ENCODE measurements at regions not wholly inside any gene's neighbourhood (a gene's known extent, or its start where the extent isn't known, plus 50 kb on each side); places are given as distances from the start of the nearest gene placed in this dataset.

- TF ChIP-seq POLR2A (IDR thresholded peaks at IDR 0.05) (no peak), CTCF (IDR thresholded peaks at IDR 0.05) (no peak), POLR2AphosphoS5 (IDR thresholded peaks at IDR 0.05) (no peak), EP300 (IDR thresholded peaks at IDR 0.05) (no peak)
- H3K4me3 ChIP-seq: no peak overlapping the region
- no peaks in the 10 kb centered on the region for H3K36me3 ChIP-seq
- intact Hi-C loops (cut with DNase I; ENCODE audit: low total_unique reads): no loop called here
- no peaks in the 10 kb centered on the region for H3K4me1 ChIP-seq
- no peaks in the 10 kb centered on the region for H3K27me3 ChIP-seq
- no peak overlapping the region for H3K27ac ChIP-seq
- DNase-seq: no peak
- WGBS, 5 donors: 41 to 73% (median 70%) methylated on average over 1 of the region's 1 CpG
- no peaks in the 10 kb centered on the region for H3K9me3 ChIP-seq
Observed at GRCh38 chr6:102670735-102671134, 1277.2 kb downstream of the GRIK2 start.

GRCh38 chr6:102662851-102663250 is 1269.3 kb downstream of the GRIK2 start:
- no peak overlapping the region for H3K27ac ChIP-seq
- no peak overlapping the region for H3K4me3 ChIP-seq
- TF ChIP-seq EP300 (IDR thresholded peaks at IDR 0.05) (no peak), POLR2AphosphoS5 (IDR thresholded peaks at IDR 0.05) (no peak), CTCF (IDR thresholded peaks at IDR 0.05) (no peak), POLR2A (IDR thresholded peaks at IDR 0.05) (no peak)
- no peak for DNase-seq
- H3K36me3 ChIP-seq: no peaks in the 10 kb centered on the region
- WGBS, 5 donors: 73 to 77% (median 75%) methylated on average over 3 of the region's 3 CpGs
- no peaks in the 10 kb centered on the region for H3K4me1 ChIP-seq
- H3K9me3 ChIP-seq: no peaks in the 10 kb centered on the region
- no peaks in the 10 kb centered on the region for H3K27me3 ChIP-seq
- intact Hi-C loops (cut with DNase I; ENCODE audit: low total_unique reads): no loop called here

GRCh38 chr6:102660303-102660702 is 1266.8 kb downstream of the GRIK2 start:
- no peak for TF ChIP-seq CTCF (IDR thresholded peaks at IDR 0.05)
- no peak for TF ChIP-seq POLR2A (IDR thresholded peaks at IDR 0.05)
- no peak for TF ChIP-seq POLR2AphosphoS5 (IDR thresholded peaks at IDR 0.05)
- TF ChIP-seq EP300 (IDR thresholded peaks at IDR 0.05): no peak
- no peak overlapping the region for H3K27ac ChIP-seq
- H3K36me3 ChIP-seq: no peaks in the 10 kb centered on the region
- H3K27me3 ChIP-seq: no peaks in the 10 kb centered on the region
- H3K4me1 ChIP-seq: no peaks in the 10 kb centered on the region
- intact Hi-C loops (cut with DNase I; ENCODE audit: low total_unique reads): no loop called here
- 45 to 63% (median 54%) methylated on average over 5 of the region's 5 CpGs for WGBS, 5 donors
- peak in 1 of 2 donors; percentile 1 for DNase-seq
- H3K9me3 ChIP-seq: peaks cover 0 to 6% (median 0%) of the 10 kb centered on the region in 4 donors
- H3K4me3 ChIP-seq: no peak overlapping the region

- no peak for DNase-seq
- Histone ChIP-seq H3K4me3 (no peak overlapping the region), H3K4me1 (no peaks in the 10 kb centered on the region), H3K27me3 (no peaks in the 10 kb centered on the region), H3K27ac (no peak overlapping the region), H3K36me3 (no peaks in the 10 kb centered on the region), H3K9me3 (peaks cover 0 to 6% (median 2%) of the 10 kb centered on the region in 4 donors)
- WGBS, 5 donors: 26 to 58% (median 41%) methylated on average over 1 of the region's 1 CpG
- intact Hi-C loops (cut with DNase I; ENCODE audit: low total_unique reads): no loop called here
- no peak for TF ChIP-seq EP300 (IDR thresholded peaks at IDR 0.05)
- TF ChIP-seq POLR2A (IDR thresholded peaks at IDR 0.05): no peak
- TF ChIP-seq CTCF (IDR thresholded peaks at IDR 0.05): no peak
- no peak for TF ChIP-seq POLR2AphosphoS5 (IDR thresholded peaks at IDR 0.05)
Observed at GRCh38 chr6:102655823-102656222, 1262.3 kb downstream of the GRIK2 start.
